ENCODE measurements at regions not wholly inside any gene's neighbourhood (a gene's known extent, or its start where the extent isn't known, plus 50 kb on each side); places are given as distances from the start of the nearest gene placed in this dataset.

DNA sequence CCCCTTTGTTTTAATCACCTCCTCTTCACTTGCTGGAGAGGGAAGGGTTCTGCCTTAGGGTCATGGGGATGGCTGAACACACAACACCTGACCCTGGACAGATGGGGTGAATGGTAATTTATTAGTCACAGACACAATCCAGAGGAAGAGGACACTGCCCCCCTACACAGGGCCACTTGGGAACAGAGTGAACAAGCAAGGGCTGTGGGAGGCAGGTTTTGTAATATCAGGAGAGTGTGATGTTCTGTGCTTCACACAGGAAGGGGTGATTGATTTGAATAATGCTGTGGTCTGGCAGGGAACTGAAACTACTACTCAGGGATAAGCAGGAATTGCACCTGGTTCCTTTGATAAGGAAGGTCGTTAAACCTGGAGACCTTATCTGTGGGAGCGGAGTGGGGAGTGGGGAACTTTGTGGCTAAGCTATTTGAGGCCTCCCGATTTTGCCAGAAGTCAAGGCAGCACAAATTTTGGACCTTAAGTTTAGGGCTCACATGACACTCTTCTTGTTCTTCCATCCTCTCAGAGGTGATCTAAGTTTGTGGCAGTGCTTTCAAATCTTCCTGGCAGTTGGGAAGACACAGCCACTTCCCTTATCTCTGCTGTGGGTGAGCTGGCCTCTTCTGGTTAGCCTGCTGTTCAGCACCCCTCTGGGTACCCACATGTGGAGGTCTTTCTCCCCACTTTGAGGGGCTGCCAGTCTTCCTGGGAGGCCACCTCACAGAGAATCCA, 77.8 kb downstream of the CD164 start (continued):
- peak; percentile 95 for TF ChIP-seq MTA1 (IDR thresholded peaks at IDR 0.05; ENCODE audit: borderline replicate concordance)
- TF ChIP-seq POLR3A (IDR thresholded peaks at IDR 0.05; ENCODE audit: borderline replicate concordance, extremely low read depth, insufficient read depth, insufficient read length) = no peak
- TF ChIP-seq, protein P1, sequence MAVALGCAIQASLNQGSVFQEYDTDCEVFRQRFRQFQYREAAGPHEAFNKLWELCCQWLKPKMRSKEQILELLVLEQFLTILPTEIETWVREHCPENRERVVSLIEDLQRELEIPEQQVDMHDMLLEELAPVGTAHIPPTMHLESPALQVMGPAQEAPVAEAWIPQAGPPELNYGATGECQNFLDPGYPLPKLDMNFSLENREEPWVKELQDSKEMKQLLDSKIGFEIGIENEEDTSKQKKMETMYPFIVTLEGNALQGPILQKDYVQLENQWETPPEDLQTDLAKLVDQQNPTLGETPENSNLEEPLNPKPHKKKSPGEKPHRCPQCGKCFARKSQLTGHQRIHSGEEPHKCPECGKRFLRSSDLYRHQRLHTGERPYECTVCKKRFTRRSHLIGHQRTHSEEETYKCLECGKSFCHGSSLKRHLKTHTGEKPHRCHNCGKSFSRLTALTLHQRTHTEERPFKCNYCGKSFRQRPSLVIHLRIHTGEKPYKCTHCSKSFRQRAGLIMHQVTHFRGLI (CRISPR knock-in tag; IDR thresholded peaks at IDR 0.05) = peak; percentile 70; the same call in 1 of the 2 replicates
- peak; percentile 100 for TF ChIP-seq ARID1B (IDR thresholded peaks at IDR 0.05)
- TF ChIP-seq, protein P2, sequence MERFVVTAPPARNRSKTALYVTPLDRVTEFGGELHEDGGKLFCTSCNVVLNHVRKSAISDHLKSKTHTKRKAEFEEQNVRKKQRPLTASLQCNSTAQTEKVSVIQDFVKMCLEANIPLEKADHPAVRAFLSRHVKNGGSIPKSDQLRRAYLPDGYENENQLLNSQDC (CRISPR knock-in tag; IDR thresholded peaks at IDR 0.05) = no peak
- TF ChIP-seq HDAC8 (tag; IDR thresholded peaks at IDR 0.05) = no peak
- TF ChIP-seq ZNF316 (IDR thresholded peaks at IDR 0.05) = no peak
- peak; percentile 61; the same call in 1 of the 2 replicates for TF ChIP-seq ELF2 (CRISPR knock-in tag; IDR thresholded peaks at IDR 0.05)
- TF ChIP-seq ZNF263 (CRISPR knock-in tag; IDR thresholded peaks at IDR 0.05; ENCODE audit: borderline replicate concordance) = peak; percentile 80; the same call in 1 of the 2 replicates
- TF ChIP-seq, protein P3, sequence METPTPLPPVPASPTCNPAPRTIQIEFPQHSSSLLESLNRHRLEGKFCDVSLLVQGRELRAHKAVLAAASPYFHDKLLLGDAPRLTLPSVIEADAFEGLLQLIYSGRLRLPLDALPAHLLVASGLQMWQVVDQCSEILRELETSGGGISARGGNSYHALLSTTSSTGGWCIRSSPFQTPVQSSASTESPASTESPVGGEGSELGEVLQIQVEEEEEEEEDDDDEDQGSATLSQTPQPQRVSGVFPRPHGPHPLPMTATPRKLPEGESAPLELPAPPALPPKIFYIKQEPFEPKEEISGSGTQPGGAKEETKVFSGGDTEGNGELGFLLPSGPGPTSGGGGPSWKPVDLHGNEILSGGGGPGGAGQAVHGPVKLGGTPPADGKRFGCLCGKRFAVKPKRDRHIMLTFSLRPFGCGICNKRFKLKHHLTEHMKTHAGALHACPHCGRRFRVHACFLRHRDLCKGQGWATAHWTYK (CRISPR knock-in tag; IDR thresholded peaks at IDR 0.05) = peak; percentile 77; the same call in 1 of the 2 replicates
- TF ChIP-seq, protein P4, sequence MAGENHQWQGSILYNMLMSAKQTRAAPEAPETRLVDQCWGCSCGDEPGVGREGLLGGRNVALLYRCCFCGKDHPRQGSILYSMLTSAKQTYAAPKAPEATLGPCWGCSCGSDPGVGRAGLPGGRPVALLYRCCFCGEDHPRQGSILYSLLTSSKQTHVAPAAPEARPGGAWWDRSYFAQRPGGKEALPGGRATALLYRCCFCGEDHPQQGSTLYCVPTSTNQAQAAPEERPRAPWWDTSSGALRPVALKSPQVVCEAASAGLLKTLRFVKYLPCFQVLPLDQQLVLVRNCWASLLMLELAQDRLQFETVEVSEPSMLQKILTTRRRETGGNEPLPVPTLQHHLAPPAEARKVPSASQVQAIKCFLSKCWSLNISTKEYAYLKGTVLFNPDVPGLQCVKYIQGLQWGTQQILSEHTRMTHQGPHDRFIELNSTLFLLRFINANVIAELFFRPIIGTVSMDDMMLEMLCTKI (IDR thresholded peaks at IDR 0.05; ENCODE audit: partially characterized antibody) = no peak
- TF ChIP-seq BRCA1 (IDR thresholded peaks at IDR 0.05) = no peak
- no peak for TF ChIP-seq BRCA1 (CRISPR knock-in tag; IDR thresholded peaks at IDR 0.05)
- TF ChIP-seq, protein P5, sequence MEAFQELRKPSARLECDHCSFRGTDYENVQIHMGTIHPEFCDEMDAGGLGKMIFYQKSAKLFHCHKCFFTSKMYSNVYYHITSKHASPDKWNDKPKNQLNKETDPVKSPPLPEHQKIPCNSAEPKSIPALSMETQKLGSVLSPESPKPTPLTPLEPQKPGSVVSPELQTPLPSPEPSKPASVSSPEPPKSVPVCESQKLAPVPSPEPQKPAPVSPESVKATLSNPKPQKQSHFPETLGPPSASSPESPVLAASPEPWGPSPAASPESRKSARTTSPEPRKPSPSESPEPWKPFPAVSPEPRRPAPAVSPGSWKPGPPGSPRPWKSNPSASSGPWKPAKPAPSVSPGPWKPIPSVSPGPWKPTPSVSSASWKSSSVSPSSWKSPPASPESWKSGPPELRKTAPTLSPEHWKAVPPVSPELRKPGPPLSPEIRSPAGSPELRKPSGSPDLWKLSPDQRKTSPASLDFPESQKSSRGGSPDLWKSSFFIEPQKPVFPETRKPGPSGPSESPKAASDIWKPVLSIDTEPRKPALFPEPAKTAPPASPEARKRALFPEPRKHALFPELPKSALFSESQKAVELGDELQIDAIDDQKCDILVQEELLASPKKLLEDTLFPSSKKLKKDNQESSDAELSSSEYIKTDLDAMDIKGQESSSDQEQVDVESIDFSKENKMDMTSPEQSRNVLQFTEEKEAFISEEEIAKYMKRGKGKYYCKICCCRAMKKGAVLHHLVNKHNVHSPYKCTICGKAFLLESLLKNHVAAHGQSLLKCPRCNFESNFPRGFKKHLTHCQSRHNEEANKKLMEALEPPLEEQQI (IDR thresholded peaks at IDR 0.05) = peak; percentile 96
- no peak for TF ChIP-seq HCFC1 (IDR thresholded peaks at IDR 0.05; ENCODE audit: low read depth, low read length)
- no peak for TF ChIP-seq MED1 (CRISPR knock-in tag; IDR thresholded peaks at IDR 0.05; ENCODE audit: borderline replicate concordance)
- TF ChIP-seq, protein P6, sequence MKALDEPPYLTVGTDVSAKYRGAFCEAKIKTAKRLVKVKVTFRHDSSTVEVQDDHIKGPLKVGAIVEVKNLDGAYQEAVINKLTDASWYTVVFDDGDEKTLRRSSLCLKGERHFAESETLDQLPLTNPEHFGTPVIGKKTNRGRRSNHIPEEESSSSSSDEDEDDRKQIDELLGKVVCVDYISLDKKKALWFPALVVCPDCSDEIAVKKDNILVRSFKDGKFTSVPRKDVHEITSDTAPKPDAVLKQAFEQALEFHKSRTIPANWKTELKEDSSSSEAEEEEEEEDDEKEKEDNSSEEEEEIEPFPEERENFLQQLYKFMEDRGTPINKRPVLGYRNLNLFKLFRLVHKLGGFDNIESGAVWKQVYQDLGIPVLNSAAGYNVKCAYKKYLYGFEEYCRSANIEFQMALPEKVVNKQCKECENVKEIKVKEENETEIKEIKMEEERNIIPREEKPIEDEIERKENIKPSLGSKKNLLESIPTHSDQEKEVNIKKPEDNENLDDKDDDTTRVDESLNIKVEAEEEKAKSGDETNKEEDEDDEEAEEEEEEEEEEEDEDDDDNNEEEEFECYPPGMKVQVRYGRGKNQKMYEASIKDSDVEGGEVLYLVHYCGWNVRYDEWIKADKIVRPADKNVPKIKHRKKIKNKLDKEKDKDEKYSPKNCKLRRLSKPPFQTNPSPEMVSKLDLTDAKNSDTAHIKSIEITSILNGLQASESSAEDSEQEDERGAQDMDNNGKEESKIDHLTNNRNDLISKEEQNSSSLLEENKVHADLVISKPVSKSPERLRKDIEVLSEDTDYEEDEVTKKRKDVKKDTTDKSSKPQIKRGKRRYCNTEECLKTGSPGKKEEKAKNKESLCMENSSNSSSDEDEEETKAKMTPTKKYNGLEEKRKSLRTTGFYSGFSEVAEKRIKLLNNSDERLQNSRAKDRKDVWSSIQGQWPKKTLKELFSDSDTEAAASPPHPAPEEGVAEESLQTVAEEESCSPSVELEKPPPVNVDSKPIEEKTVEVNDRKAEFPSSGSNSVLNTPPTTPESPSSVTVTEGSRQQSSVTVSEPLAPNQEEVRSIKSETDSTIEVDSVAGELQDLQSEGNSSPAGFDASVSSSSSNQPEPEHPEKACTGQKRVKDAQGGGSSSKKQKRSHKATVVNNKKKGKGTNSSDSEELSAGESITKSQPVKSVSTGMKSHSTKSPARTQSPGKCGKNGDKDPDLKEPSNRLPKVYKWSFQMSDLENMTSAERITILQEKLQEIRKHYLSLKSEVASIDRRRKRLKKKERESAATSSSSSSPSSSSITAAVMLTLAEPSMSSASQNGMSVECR (CRISPR knock-in tag; IDR thresholded peaks at IDR 0.05) = no peak

All from K562 (cell line).